Neuronal stem cell (in vitro differentiated cells): ENCODE measurements at regions not wholly inside any gene's neighbourhood (a gene's known extent, or its start where the extent isn't known, plus 50 kb on each side); places are given as distances from the start of the nearest gene placed in this dataset.

Experiments used
- DNase-seq: peaks from one replicate; pipeline ENCODE4 v3.0.0-alpha.2; 2013; ENCODE audit warnings: low spot score
- H2AFZ ChIP-seq: one replicate; pipeline ENCODE4 v1.6.1; 2013; ENCODE audit warnings: mild to moderate bottlenecking, low read length, inconsistent platforms
- H2AK5ac ChIP-seq: 2 replicates; pipeline ENCODE4 v1.6.1; 2013; ENCODE audit warnings: low read depth, mild to moderate bottlenecking, inconsistent platforms, low read length, moderate library complexity, mixed read lengths
- H2BK120ac ChIP-seq: 2 replicates; pipeline ENCODE4 v1.6.1; 2013; ENCODE audit warnings: low read depth, mild to moderate bottlenecking, inconsistent platforms, low read length, moderate library complexity, mixed read lengths
- H2BK12ac ChIP-seq: one replicate; pipeline ENCODE4 v1.6.1; 2013; ENCODE audit warnings: low read length, inconsistent platforms
- H2BK15ac ChIP-seq: 2 replicates; pipeline ENCODE4 v1.6.1; 2013; ENCODE audit warnings: mild to moderate bottlenecking, low read length, inconsistent platforms, mixed read lengths
- H2BK5ac ChIP-seq: one replicate; pipeline ENCODE4 v1.6.1; 2013; ENCODE audit warnings: inconsistent platforms, mild to moderate bottlenecking, low read length, moderate library complexity
- H3K14ac ChIP-seq: one replicate; pipeline ENCODE4 v1.6.1; 2013; ENCODE audit warnings: low read length, inconsistent platforms
- H3K18ac ChIP-seq: 2 replicates; pipeline ENCODE4 v1.6.1; 2013; ENCODE audit warnings: low read length, inconsistent platforms
- H3K23ac ChIP-seq: 2 replicates; pipeline ENCODE4 v1.6.1; 2013; ENCODE audit warnings: low read depth, mild to moderate bottlenecking, mixed read lengths, low read length, inconsistent platforms; ENCODE audit not compliant: poor library complexity
- H3K27ac ChIP-seq: replicated peaks from 3 replicates; pipeline ENCODE4 v1.5.1; 2013; ENCODE audit warnings: low read length, inconsistent platforms
- H3K27me3 ChIP-seq, 3 experiments: 2 replicates each; pipeline ENCODE4 v1.6.1; 2013; ENCODE audit warnings: low read length in 3 of 3, mild to moderate bottlenecking in 2 of 3, inconsistent platforms in 1 of 3, low read depth in 1 of 3, mixed read lengths in 1 of 3, moderate library complexity in 1 of 3; ENCODE audit not compliant: control insufficient read depth in 3 of 3, insufficient read depth in 3 of 3
- H3K36me3 ChIP-seq, 2 donors: replicated peaks in 1 of 2; 2 replicates each; pipeline ENCODE4 v1.6.1; 2013; ENCODE audit warnings: low read length in 2 of 2; ENCODE audit not compliant: control insufficient read depth in 2 of 2, insufficient read depth in 2 of 2
- H3K4ac ChIP-seq: 2 replicates; pipeline ENCODE4 v1.6.1; 2013; ENCODE audit warnings: inconsistent platforms, mild to moderate bottlenecking, low read length, moderate library complexity
- H3K4me1 ChIP-seq, 2 donors: 1 replicate in 1 of 2; 2 replicates in 1 of 2; pipeline ENCODE4 v1.6.1; 2013; ENCODE audit warnings: low read length in 2 of 2, low read depth in 1 of 2; ENCODE audit not compliant: control insufficient read depth in 2 of 2, insufficient read depth in 1 of 2
- H3K4me2 ChIP-seq: one replicate; pipeline ENCODE4 v1.6.1; 2013; ENCODE audit warnings: mild to moderate bottlenecking, low read length, inconsistent platforms; ENCODE audit not compliant: insufficient read depth, poor library complexity, severe bottlenecking
- H3K4me3 ChIP-seq, 2 donors: 2 replicates each; pipeline ENCODE4 v1.5.1; 2013; ENCODE audit warnings: low read length in 2 of 2, mild to moderate bottlenecking in 2 of 2, inconsistent platforms in 1 of 2, moderate library complexity in 1 of 2
- H3K79me1 ChIP-seq: one replicate; pipeline ENCODE4 v1.6.1; 2013; ENCODE audit warnings: low read depth, mild to moderate bottlenecking, inconsistent platforms, low read length, moderate library complexity
- H3K9ac ChIP-seq: one replicate; pipeline ENCODE4 v1.6.1; 2013; ENCODE audit warnings: mild to moderate bottlenecking, low read depth, low read length, inconsistent platforms; ENCODE audit not compliant: poor library complexity
- H3K9me3 ChIP-seq, 2 donors: replicated peaks in 1 of 2; 2 replicates each; pipeline versions ENCODE3 to v1.6.1; 2013; ENCODE audit warnings: low read length in 2 of 2, mild to moderate bottlenecking in 2 of 2, inconsistent platforms in 1 of 2, low read depth in 1 of 2, mixed read lengths in 1 of 2, moderate library complexity in 1 of 2; ENCODE audit not compliant: control insufficient read depth in 2 of 2, insufficient read depth in 1 of 2
- H4K8ac ChIP-seq: one replicate; pipeline ENCODE4 v1.6.1; 2013; ENCODE audit warnings: low read depth, mild to moderate bottlenecking, inconsistent platforms, low read length, moderate library complexity
- H4K91ac ChIP-seq: one replicate; pipeline ENCODE4 v1.6.1; 2013; ENCODE audit warnings: low read length, low read depth, mild to moderate bottlenecking, inconsistent platforms; ENCODE audit not compliant: poor library complexity
- WGBS, 2 donors: extraction: QIAGEN DNeasy Blood & Tissue Kit; methylation state at CpG; one replicate each; pipeline ENCODE4 v1.1.7; 2013; ENCODE audit warnings: missing lambda C conversion rate in 2 of 2, mixed read lengths in 1 of 2; ENCODE audit not compliant: insufficient read length in 2 of 2, insufficient replicate concordance in 1 of 2; ENCODE audit errors: extremely low coverage in 2 of 2; 5-methylcytosine and 5-hydroxymethylcytosine counted together

- WGBS, 2 donors = no CpG with 5 or more reads among the region's 7 CpGs
- H3K4ac ChIP-seq = no peak overlapping the region
- H4K8ac ChIP-seq = no peak overlapping the region
- no peak overlapping the region for H3K14ac ChIP-seq
- no peak overlapping the region for H2BK120ac ChIP-seq
- no peaks in the 10 kb centered on the region for H3K4me1 ChIP-seq
- no peak overlapping the region for H4K91ac ChIP-seq
- H2BK5ac ChIP-seq = no peak overlapping the region
- H2BK15ac ChIP-seq = no peak overlapping the region
- no peaks in the 10 kb centered on the region for H3K27me3 ChIP-seq
- H3K79me1 ChIP-seq = no peaks in the 10 kb centered on the region
- no peak overlapping the region for H3K4me2 ChIP-seq
- H3K27ac ChIP-seq = no peak overlapping the region
- no peak overlapping the region for H3K18ac ChIP-seq
- H3K9ac ChIP-seq = no peak overlapping the region
- no peak overlapping the region for H2AK5ac ChIP-seq
- no peak overlapping the region for H2BK12ac ChIP-seq
- H2AFZ ChIP-seq = no peak overlapping the region
- H3K9me3 ChIP-seq = no peaks in the 10 kb centered on the region
- no peaks in the 10 kb centered on the region for H3K36me3 ChIP-seq
- H3K23ac ChIP-seq = no peak overlapping the region
- no peak for DNase-seq
- no peak overlapping the region for H3K4me3 ChIP-seq
These were observed 319.7 kb upstream of the POM121L12 start for GRCh38 chr7:52715701-52716100.

GRCh38 chr7:52712938-52713337, 322.5 kb upstream of the POM121L12 start:
- H2BK5ac ChIP-seq = no peak overlapping the region
- no peak overlapping the region for H3K27ac ChIP-seq
- no peak overlapping the region for H3K4me2 ChIP-seq
- no peaks in the 10 kb centered on the region for H3K27me3 ChIP-seq
- no peak overlapping the region for H3K18ac ChIP-seq
- no peak for DNase-seq
- H3K23ac ChIP-seq = no peak overlapping the region
- H2AFZ ChIP-seq = no peak overlapping the region
- H3K36me3 ChIP-seq = no peaks in the 10 kb centered on the region
- H4K8ac ChIP-seq = no peak overlapping the region
- no peak overlapping the region for H3K9ac ChIP-seq
- no CpG with 5 or more reads among the region's 2 CpGs for WGBS, 2 donors
- H3K4ac ChIP-seq = no peak overlapping the region
- no peaks in the 10 kb centered on the region for H3K4me1 ChIP-seq
- H3K14ac ChIP-seq = no peak overlapping the region
- no peak overlapping the region for H4K91ac ChIP-seq
- H3K79me1 ChIP-seq = no peaks in the 10 kb centered on the region
- no peak overlapping the region for H2BK15ac ChIP-seq
- H2BK120ac ChIP-seq = no peak overlapping the region
- no peak overlapping the region for H2BK12ac ChIP-seq
- H2AK5ac ChIP-seq = no peak overlapping the region
- H3K9me3 ChIP-seq = no peaks in the 10 kb centered on the region
- H3K4me3 ChIP-seq = no peak overlapping the region

GRCh38 chr7:52711951-52712350, 323.5 kb upstream of the POM121L12 start:
- Histone ChIP-seq H2AFZ (peak overlapping the region; percentile 68), H3K9me3 (no peaks in the 10 kb centered on the region), H3K27ac (no peak overlapping the region), H3K4ac (no peak overlapping the region), H2BK5ac (no peak overlapping the region), H3K4me2 (no peak overlapping the region), H3K14ac (no peak overlapping the region), H2AK5ac (no peak overlapping the region), H3K36me3 (no peaks in the 10 kb centered on the region), H3K9ac (no peak overlapping the region), H3K79me1 (no peaks in the 10 kb centered on the region), H3K4me1 (no peaks in the 10 kb centered on the region), H4K8ac (no peak overlapping the region), H3K27me3 (no peaks in the 10 kb centered on the region), H3K4me3 (no peak overlapping the region), H2BK120ac (no peak overlapping the region), H3K18ac (no peak overlapping the region), H4K91ac (no peak overlapping the region), H2BK12ac (no peak overlapping the region), H3K23ac (no peak overlapping the region), H2BK15ac (no peak overlapping the region)
- DNase-seq = no peak
- WGBS, 2 donors = no CpG with 5 or more reads among the region's 1 CpG

- no peak overlapping the region for H3K23ac ChIP-seq
- no peak overlapping the region for H3K9ac ChIP-seq
- H3K4me2 ChIP-seq = no peak overlapping the region
- H3K36me3 ChIP-seq = no peaks in the 10 kb centered on the region
- H4K91ac ChIP-seq = no peak overlapping the region
- no peak overlapping the region for H3K14ac ChIP-seq
- H3K4ac ChIP-seq = no peak overlapping the region
- no peak overlapping the region for H2AFZ ChIP-seq
- WGBS, 2 donors = no CpG with 5 or more reads among the region's 3 CpGs
- no peak overlapping the region for H2BK120ac ChIP-seq
- no peaks in the 10 kb centered on the region for H3K79me1 ChIP-seq
- no peak overlapping the region for H2AK5ac ChIP-seq
- H4K8ac ChIP-seq = no peak overlapping the region
- no peaks in the 10 kb centered on the region for H3K9me3 ChIP-seq
- H3K4me1 ChIP-seq = no peaks in the 10 kb centered on the region
- no peak overlapping the region for H2BK5ac ChIP-seq
- no peak overlapping the region for H2BK12ac ChIP-seq
- no peak overlapping the region for H3K18ac ChIP-seq
- H2BK15ac ChIP-seq = no peak overlapping the region
- DNase-seq = no peak
- no peak overlapping the region for H3K4me3 ChIP-seq
- H3K27ac ChIP-seq = no peak overlapping the region
- H3K27me3 ChIP-seq = no peaks in the 10 kb centered on the region
These were observed 326.6 kb upstream of the POM121L12 start for GRCh38 chr7:52708846-52709245.
